ENCODE measurements at regions not wholly inside any gene's neighbourhood (a gene's known extent, or its start where the extent isn't known, plus 50 kb on each side); places are given as distances from the start of the nearest gene placed in this dataset.

DNA sequence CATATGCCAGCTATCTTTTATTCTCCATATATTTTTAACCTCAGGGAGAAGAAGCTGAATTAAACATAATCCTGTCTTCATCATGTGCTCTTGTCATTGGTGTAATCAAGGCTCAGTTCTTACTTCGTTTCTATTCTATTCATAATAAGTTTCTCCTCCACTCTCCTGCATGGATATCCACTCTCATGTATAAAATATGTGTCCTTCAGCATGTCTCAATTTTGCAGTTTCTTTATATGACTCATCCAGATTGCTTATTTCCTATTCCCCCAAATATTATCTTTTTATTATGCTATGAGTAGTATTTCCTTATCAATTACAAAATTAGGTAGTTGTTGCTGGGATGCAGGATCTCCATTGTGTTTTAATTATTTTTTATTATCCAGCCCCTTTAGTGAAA is 643.7 kb upstream of the ACO1 start:
- Histone ChIP-seq H3K79me2 (ENCODE audit: insufficient read depth, low read length) (no peaks in the 10 kb centered on the region), H4K20me1 (ENCODE audit: insufficient read depth, low read length) (no peaks in the 10 kb centered on the region), H3K4me2 (ENCODE audit: low read depth, low read length) (no peak overlapping the region), H3K9ac (ENCODE audit: insufficient read depth, low read depth, low read length) (no peak overlapping the region), H2AFZ (ENCODE audit: low read length) (no peak overlapping the region), H3K27ac (ENCODE audit: extremely low read length, insufficient read depth, low read length) (no peak overlapping the region), H3K36me3 (replicated peaks in 1 of 2; ENCODE audit: control insufficient read depth in 1 of 2, insufficient read depth in 2 of 2, low read length in 2 of 2) (no peaks in the 10 kb centered on the region), H3K4me3 (replicated peaks in 1 of 3; ENCODE audit: insufficient read depth in 1 of 3, low read depth in 2 of 3, low read length in 3 of 3) (no peak overlapping the region), H3K27me3 (ENCODE audit: control insufficient read depth in 1 of 2, insufficient read depth in 2 of 2, low read length in 2 of 2) (no peaks in the 10 kb centered on the region), H3K9me3 (ENCODE audit: low read length) (no peaks in the 10 kb centered on the region), H3K4me1 (ENCODE audit: insufficient read depth, low read length) (no peaks in the 10 kb centered on the region)
- DNase-seq (ENCODE audit: low spot score) (no peak), FAIRE-seq (no peak), ATAC-seq (no peak)
- CTCF ChIA-PET (ENCODE audit: low intra/inter-chr PET ratio, low total read pairs), result no interaction called here
- TF ChIP-seq ZFP82 (CRISPR knock-in tag; IDR thresholded peaks at IDR 0.05; ENCODE audit: borderline replicate concordance), result no peak
- TF ChIP-seq FOXK1 (CRISPR knock-in tag; IDR thresholded peaks at IDR 0.05; ENCODE audit: borderline replicate concordance, low read depth), result no peak
- no peak for TF ChIP-seq ZC3H4 (CRISPR knock-in tag; IDR thresholded peaks at IDR 0.05; ENCODE audit: borderline replicate concordance)
- no peak for TF ChIP-seq DNMT3B (CRISPR knock-in tag; conservative IDR thresholded peaks at IDR 0.05)
- no peak for TF ChIP-seq ATAD3A (CRISPR knock-in tag; IDR thresholded peaks at IDR 0.05)
- no peak for TF ChIP-seq HMG20A (CRISPR knock-in tag; IDR thresholded peaks at IDR 0.05; ENCODE audit: borderline replicate concordance)
- TF ChIP-seq, protein P1, sequence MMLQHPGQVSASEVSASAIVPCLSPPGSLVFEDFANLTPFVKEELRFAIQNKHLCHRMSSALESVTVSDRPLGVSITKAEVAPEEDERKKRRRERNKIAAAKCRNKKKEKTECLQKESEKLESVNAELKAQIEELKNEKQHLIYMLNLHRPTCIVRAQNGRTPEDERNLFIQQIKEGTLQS (CRISPR knock-in tag; IDR thresholded peaks at IDR 0.05), result no peak
- no peak for TF ChIP-seq REL (CRISPR knock-in tag; conservative IDR thresholded peaks at IDR 0.05)
- intact Hi-C loops (cut with micrococcal nuclease; ENCODE audit: unreplicated experiment), result no loop called here
- BruUV-seq (replicated peaks), result no TSS peak
- POLR2A ChIA-PET, result no interaction called here
- in situ Hi-C loops (cut with HindIII; ENCODE audit: extremely low pct_ligation_motif_present, low pct_unique_long_range_greater_than_20kb), result no loop called here
- WGBS (ENCODE audit: low lambda C conversion rate), result 3% methylated on average over 1 of the region's 1 CpG

DNA sequence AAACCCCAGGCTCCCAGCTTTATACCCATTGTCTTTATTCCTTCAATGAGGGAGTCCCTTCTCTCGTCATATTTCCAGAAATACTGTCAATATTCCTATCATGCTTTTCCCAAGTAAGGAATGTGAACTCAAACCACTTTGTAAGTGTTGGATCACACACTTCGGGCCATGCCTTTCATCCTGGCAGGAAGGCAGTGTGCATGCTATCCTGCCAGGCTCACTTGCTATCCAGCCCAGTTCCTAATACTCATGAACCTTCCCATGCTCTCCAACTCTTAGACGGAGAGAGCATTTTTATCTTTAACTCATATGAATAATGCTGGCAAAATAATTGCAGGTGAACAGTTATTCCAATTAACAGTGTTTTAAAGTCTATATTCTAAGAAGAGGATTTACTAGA is 639.9 kb upstream of the ACO1 start:
- WGBS (ENCODE audit: low lambda C conversion rate), result 4% methylated on average over 3 of the region's 3 CpGs
- ChIA-PET POLR2A (no interaction called here), CTCF (ENCODE audit: low intra/inter-chr PET ratio, low total read pairs) (no interaction called here)
- H3K4me3 ChIP-seq (replicated peaks in 1 of 3; ENCODE audit: insufficient read depth in 1 of 3, low read depth in 2 of 3, low read length in 3 of 3), result no peak overlapping the region
- H4K20me1 ChIP-seq (ENCODE audit: insufficient read depth, low read length), result no peaks in the 10 kb centered on the region
- no peaks in the 10 kb centered on the region for H3K27me3 ChIP-seq (ENCODE audit: control insufficient read depth in 1 of 2, insufficient read depth in 2 of 2, low read length in 2 of 2)
- no peaks in the 10 kb centered on the region for H3K79me2 ChIP-seq (ENCODE audit: insufficient read depth, low read length)
- no peak overlapping the region for H3K27ac ChIP-seq (ENCODE audit: extremely low read length, insufficient read depth, low read length)
- FAIRE-seq, result no peak
- H3K4me1 ChIP-seq (ENCODE audit: insufficient read depth, low read length), result no peaks in the 10 kb centered on the region
- H3K9ac ChIP-seq (ENCODE audit: insufficient read depth, low read depth, low read length), result no peak overlapping the region
- H3K36me3 ChIP-seq (replicated peaks in 1 of 2; ENCODE audit: control insufficient read depth in 1 of 2, insufficient read depth in 2 of 2, low read length in 2 of 2), result no peaks in the 10 kb centered on the region
- BruUV-seq (replicated peaks), result no TSS peak
- intact Hi-C loops (cut with micrococcal nuclease; ENCODE audit: unreplicated experiment), result no loop called here
- no peak overlapping the region for H3K4me2 ChIP-seq (ENCODE audit: low read depth, low read length)
- ATAC-seq, result no peak
- in situ Hi-C loops (cut with HindIII; ENCODE audit: extremely low pct_ligation_motif_present, low pct_unique_long_range_greater_than_20kb), result no loop called here
- H2AFZ ChIP-seq (ENCODE audit: low read length), result no peak overlapping the region
- no peak for DNase-seq (ENCODE audit: low spot score)
- H3K9me3 ChIP-seq (ENCODE audit: low read length), result no peaks in the 10 kb centered on the region
- TF ChIP-seq HDAC6 (IDR thresholded peaks at IDR 0.05; ENCODE audit: low read depth, low read length), result no peak
- TF ChIP-seq KDM5B (CRISPR knock-in tag; IDR thresholded peaks at IDR 0.05; ENCODE audit: borderline replicate concordance), result no peak
- TF ChIP-seq RXRB (CRISPR knock-in tag; IDR thresholded peaks at IDR 0.05; ENCODE audit: borderline replicate concordance), result no peak
- TF ChIP-seq ADNP (CRISPR knock-in tag; IDR thresholded peaks at IDR 0.05), result no peak
- TF ChIP-seq ZNF235 (CRISPR knock-in tag; IDR thresholded peaks at IDR 0.05; ENCODE audit: borderline replicate concordance), result no peak
- TF ChIP-seq ZNF224 (CRISPR knock-in tag; IDR thresholded peaks at IDR 0.05), result no peak
- TF ChIP-seq, protein P2, sequence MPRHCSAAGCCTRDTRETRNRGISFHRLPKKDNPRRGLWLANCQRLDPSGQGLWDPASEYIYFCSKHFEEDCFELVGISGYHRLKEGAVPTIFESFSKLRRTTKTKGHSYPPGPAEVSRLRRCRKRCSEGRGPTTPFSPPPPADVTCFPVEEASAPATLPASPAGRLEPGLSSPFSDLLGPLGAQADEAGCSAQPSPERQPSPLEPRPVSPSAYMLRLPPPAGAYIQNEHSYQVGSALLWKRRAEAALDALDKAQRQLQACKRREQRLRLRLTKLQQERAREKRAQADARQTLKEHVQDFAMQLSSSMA (CRISPR knock-in tag; IDR thresholded peaks at IDR 0.05), result no peak
- no peak for TF ChIP-seq ZBTB39 (CRISPR knock-in tag; IDR thresholded peaks at IDR 0.05)
- TF ChIP-seq BRCA1 (CRISPR knock-in tag; IDR thresholded peaks at IDR 0.05), result no peak
- no peak for TF ChIP-seq ZKSCAN8 (CRISPR knock-in tag; IDR thresholded peaks at IDR 0.05; ENCODE audit: borderline replicate concordance)
- no peak for TF ChIP-seq ZNF34 (CRISPR knock-in tag; IDR thresholded peaks at IDR 0.05; ENCODE audit: borderline replicate concordance)
